ENCODE measurements at regions not wholly inside any gene's neighbourhood (a gene's known extent, or its start where the extent isn't known, plus 50 kb on each side); places are given as distances from the start of the nearest gene placed in this dataset.

DNA sequence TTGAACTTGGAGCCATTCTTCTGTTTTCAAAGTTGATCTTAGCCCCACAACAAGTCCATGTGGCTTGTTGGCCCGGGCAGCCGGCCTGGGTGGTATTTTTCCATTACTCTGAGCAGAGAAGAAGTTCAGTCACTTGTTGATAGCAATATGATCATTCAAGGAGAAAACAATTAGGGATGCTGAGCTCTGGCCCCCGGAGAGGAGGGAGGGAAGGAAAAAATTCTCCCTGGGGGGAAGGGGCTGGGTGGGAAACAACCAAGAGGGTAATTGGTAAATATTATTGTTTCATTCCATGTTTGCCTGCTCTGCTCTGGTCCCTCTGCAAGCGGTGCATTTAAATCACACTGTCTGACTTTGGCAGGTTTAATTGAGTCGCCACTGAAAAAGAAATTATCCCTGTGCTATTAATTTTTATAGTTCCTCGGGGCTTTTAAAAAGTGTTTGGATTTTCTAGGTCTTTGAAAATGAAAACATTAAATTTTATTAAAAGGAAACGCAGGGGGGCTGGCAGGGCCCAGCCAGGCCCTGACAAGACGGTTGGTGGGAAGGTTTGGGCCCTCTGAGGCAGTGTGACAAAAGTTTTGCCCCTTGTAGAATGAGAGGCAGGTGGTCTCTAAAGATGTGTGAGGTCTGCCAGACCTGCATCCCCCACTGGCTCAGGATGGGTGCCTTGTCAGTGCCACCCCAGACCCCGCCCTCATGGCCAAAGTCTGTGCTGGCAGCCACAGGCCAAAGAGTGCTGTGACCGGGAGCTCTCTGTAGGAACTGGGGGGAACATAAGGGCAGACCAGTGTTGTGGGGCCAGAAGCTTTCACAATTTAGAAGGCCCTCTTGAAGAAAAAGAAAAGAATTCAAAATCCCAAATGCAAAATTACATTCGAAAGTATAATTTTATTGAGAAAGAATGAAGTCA, 52.5 kb upstream of the SLC14A2 start:
- CTCF ChIA-PET, result no interaction called here
- POLR2A ChIA-PET, result no interaction called here
- H3K4me3 ChIP-seq (ENCODE audit: low read depth, low read length), result no peak overlapping the region
- TF ChIP-seq, protein P1, sequence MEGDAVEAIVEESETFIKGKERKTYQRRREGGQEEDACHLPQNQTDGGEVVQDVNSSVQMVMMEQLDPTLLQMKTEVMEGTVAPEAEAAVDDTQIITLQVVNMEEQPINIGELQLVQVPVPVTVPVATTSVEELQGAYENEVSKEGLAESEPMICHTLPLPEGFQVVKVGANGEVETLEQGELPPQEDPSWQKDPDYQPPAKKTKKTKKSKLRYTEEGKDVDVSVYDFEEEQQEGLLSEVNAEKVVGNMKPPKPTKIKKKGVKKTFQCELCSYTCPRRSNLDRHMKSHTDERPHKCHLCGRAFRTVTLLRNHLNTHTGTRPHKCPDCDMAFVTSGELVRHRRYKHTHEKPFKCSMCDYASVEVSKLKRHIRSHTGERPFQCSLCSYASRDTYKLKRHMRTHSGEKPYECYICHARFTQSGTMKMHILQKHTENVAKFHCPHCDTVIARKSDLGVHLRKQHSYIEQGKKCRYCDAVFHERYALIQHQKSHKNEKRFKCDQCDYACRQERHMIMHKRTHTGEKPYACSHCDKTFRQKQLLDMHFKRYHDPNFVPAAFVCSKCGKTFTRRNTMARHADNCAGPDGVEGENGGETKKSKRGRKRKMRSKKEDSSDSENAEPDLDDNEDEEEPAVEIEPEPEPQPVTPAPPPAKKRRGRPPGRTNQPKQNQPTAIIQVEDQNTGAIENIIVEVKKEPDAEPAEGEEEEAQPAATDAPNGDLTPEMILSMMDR (IDR thresholded peaks at IDR 0.05; ENCODE audit: insufficient read depth, low read length, missing control alignments), result no peak
- no peak for DNase-seq (ENCODE audit: low read depth, low spot score)

DNA sequence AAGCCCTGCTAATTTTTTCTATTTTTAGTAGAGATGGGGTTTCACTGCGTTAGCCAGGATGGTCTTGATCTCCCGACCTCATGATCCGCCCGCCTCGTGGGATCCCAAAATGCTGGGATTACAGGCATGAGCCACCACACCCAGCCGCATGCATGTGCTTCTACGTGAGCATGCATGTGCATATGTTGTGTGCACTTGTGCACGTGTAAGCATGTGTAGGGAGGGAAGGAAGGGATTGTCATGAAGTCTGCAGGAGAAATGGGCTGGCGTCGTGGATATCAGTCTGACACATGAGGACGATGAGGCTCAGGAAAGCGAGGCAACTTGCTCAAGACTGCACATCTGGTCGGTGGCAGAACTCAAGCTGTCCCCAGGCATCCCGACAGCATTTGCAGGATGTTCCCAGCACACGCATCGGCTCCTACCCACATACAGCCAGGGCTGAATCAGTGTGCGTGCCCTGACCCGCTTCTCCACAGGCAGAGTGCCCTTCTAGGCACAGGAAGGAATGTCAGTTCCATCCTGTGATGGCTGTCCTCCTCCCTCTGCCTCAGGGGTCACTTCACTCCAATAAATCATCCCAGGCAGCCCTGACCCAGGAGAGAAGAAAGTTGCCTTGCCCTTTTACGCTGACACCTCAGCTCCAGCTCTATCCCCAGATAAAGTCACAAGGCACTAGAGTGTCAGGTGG, 49.9 kb upstream of the SLC14A2 start:
- CTCF ChIA-PET, result no interaction called here
- POLR2A ChIA-PET, result no interaction called here
- no peak for DNase-seq (ENCODE audit: low read depth, low spot score)
- no peak overlapping the region for H3K4me3 ChIP-seq (ENCODE audit: low read depth, low read length)
- TF ChIP-seq, protein P1 (IDR thresholded peaks at IDR 0.05; ENCODE audit: insufficient read depth, low read length, missing control alignments), result no peak

Measured in AG04449 (cell line).